ENCODE measurements at regions not wholly inside any gene's neighbourhood (a gene's known extent, or its start where the extent isn't known, plus 50 kb on each side); places are given as distances from the start of the nearest gene placed in this dataset.
"Not testable (repeated sequence)": the region's sequence is repeated elsewhere in the genome, so short reads cannot be mapped to it uniquely, and the experiment has no call there.

DNA sequence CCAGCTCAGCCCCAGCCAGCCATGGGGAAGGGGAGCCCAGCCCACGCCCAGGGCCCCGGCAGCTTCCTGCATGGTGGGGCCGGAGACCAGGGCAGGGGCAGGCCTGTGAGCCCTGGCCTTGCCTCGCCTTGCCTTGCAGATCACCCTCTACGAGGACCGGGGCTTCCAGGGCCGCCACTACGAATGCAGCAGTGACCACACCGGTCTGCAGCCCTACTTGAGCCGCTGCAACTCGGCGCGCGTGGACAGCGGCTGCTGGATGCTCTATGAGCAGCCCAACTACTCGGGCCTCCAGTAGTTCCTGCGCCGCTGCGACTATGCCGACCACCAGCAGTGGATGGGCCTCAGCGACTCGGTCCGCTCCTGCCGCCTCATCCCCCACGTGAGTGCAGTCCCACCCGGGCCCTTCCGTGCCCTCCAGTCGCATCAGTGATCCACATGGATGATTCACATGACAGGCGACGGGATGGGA is 278.6 kb upstream of the MAP2 start:
- TF ChIP-seq POLR2A (IDR thresholded peaks at IDR 0.05): not testable (repeated sequence)
- TF ChIP-seq, protein P1, sequence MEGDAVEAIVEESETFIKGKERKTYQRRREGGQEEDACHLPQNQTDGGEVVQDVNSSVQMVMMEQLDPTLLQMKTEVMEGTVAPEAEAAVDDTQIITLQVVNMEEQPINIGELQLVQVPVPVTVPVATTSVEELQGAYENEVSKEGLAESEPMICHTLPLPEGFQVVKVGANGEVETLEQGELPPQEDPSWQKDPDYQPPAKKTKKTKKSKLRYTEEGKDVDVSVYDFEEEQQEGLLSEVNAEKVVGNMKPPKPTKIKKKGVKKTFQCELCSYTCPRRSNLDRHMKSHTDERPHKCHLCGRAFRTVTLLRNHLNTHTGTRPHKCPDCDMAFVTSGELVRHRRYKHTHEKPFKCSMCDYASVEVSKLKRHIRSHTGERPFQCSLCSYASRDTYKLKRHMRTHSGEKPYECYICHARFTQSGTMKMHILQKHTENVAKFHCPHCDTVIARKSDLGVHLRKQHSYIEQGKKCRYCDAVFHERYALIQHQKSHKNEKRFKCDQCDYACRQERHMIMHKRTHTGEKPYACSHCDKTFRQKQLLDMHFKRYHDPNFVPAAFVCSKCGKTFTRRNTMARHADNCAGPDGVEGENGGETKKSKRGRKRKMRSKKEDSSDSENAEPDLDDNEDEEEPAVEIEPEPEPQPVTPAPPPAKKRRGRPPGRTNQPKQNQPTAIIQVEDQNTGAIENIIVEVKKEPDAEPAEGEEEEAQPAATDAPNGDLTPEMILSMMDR (IDR thresholded peaks at IDR 0.05): not testable (repeated sequence)
